ENCODE measurements at regions not wholly inside any gene's neighbourhood (a gene's known extent, or its start where the extent isn't known, plus 50 kb on each side); places are given as distances from the start of the nearest gene placed in this dataset.
"Not testable (repeated sequence)": the region's sequence is repeated elsewhere in the genome, so short reads cannot be mapped to it uniquely, and the experiment has no call there.

GRCh38 chr3:144963810-144964209, 992.2 kb downstream of the DIPK2A start:
- no peak for DNase-seq

GRCh38 chr3:144966560-144966959, 994.9 kb downstream of the DIPK2A start:
- DNase-seq: no peak

- no peak for DNase-seq
Observed at GRCh38 chr3:144968750-144969350, 997.2 kb downstream of the DIPK2A start.

- not testable (repeated sequence) for DNase-seq
Observed at GRCh38 chr3:144984481-144984880, 1012.9 kb downstream of the DIPK2A start.

- no peak for DNase-seq
Observed at GRCh38 chr3:144989807-144990206, 1018.2 kb downstream of the DIPK2A start.

GRCh38 chr3:144995856-144996255, 1024.2 kb downstream of the DIPK2A start:
- DNase-seq: no peak

- DNase-seq: no peak
Observed at GRCh38 chr3:145005427-145005826, 1033.8 kb downstream of the DIPK2A start.

- no peak for DNase-seq
Observed at GRCh38 chr3:145006271-145006670, 1034.6 kb downstream of the DIPK2A start.

- DNase-seq: no peak
Observed at GRCh38 chr3:145013931-145014330, 1042.3 kb downstream of the DIPK2A start.

- no peak for DNase-seq
Observed at GRCh38 chr3:145015253-145015652, 1043.6 kb downstream of the DIPK2A start.

- no peak for DNase-seq
Observed at GRCh38 chr3:145017959-145018358, 1046.3 kb downstream of the DIPK2A start.

GRCh38 chr3:145022447-145022846, 1050.8 kb downstream of the DIPK2A start:
- no peak for DNase-seq

- no peak for DNase-seq
Observed at GRCh38 chr3:145024700-145025099, 1053.1 kb downstream of the DIPK2A start.

GRCh38 chr3:145027186-145027585, 1055.6 kb downstream of the DIPK2A start:
- DNase-seq: not testable (repeated sequence)

GRCh38 chr3:145032791-145033190, 1061.2 kb downstream of the DIPK2A start:
- no peak for DNase-seq

- DNase-seq: no peak
Observed at GRCh38 chr3:145035682-145036081, 1064.1 kb downstream of the DIPK2A start.

GRCh38 chr3:145054055-145054454, 1082.4 kb downstream of the DIPK2A start:
- DNase-seq: not testable (repeated sequence)

- DNase-seq: no peak
Observed at GRCh38 chr3:145055375-145056076, 1083.9 kb downstream of the DIPK2A start.

GRCh38 chr3:145058483-145058882, 1086.9 kb downstream of the DIPK2A start:
- DNase-seq: no peak

GRCh38 chr3:145063616-145064015, 1092.0 kb downstream of the DIPK2A start:
- no peak for DNase-seq

- DNase-seq: no peak
Observed at GRCh38 chr3:145070795-145071194, 1090.2 kb downstream of the PLOD2 start.

- DNase-seq: no peak
Observed at GRCh38 chr3:145079436-145079835, 1081.5 kb downstream of the PLOD2 start.

GRCh38 chr3:145087038-145087437, 1073.9 kb downstream of the PLOD2 start:
- no peak for DNase-seq

GRCh38 chr3:145088917-145089316, 1072.1 kb downstream of the PLOD2 start:
- DNase-seq: no peak

- DNase-seq: no peak
Observed at GRCh38 chr3:145089337-145089736, 1071.6 kb downstream of the PLOD2 start.

Data from NCI-H1436 (cell line).